ENCODE measurements at regions not wholly inside any gene's neighbourhood (a gene's known extent, or its start where the extent isn't known, plus 50 kb on each side); places are given as distances from the start of the nearest gene placed in this dataset.

DNA sequence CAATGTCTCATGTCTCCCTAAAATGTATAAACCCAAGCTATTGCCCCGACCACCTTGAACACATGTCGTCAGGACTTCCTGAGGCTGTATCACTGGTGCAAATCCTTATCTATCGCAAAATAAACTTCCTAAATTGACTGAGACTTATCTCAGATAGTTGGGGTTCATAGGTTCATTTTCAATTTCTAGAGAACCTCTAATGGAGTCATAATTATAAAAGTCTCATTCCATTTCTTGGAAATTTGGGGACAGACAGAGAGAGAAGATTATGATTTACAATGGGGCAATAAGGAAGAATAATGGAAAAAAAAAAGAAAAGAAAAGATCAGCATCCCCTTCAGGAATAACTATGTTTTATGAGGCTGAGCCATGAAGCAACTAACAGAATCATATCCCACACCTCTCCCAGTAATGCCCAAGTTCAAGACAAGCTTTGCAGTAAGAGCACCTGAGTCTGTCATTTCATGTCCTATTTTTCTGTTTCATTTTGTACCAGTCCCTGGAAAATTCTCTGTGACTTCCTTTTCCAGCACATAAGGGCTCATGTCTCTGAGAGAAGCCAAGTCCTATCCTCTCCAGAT is 70.0 kb upstream of the ETS2 start (continued):
- TF ChIP-seq, protein P1, sequence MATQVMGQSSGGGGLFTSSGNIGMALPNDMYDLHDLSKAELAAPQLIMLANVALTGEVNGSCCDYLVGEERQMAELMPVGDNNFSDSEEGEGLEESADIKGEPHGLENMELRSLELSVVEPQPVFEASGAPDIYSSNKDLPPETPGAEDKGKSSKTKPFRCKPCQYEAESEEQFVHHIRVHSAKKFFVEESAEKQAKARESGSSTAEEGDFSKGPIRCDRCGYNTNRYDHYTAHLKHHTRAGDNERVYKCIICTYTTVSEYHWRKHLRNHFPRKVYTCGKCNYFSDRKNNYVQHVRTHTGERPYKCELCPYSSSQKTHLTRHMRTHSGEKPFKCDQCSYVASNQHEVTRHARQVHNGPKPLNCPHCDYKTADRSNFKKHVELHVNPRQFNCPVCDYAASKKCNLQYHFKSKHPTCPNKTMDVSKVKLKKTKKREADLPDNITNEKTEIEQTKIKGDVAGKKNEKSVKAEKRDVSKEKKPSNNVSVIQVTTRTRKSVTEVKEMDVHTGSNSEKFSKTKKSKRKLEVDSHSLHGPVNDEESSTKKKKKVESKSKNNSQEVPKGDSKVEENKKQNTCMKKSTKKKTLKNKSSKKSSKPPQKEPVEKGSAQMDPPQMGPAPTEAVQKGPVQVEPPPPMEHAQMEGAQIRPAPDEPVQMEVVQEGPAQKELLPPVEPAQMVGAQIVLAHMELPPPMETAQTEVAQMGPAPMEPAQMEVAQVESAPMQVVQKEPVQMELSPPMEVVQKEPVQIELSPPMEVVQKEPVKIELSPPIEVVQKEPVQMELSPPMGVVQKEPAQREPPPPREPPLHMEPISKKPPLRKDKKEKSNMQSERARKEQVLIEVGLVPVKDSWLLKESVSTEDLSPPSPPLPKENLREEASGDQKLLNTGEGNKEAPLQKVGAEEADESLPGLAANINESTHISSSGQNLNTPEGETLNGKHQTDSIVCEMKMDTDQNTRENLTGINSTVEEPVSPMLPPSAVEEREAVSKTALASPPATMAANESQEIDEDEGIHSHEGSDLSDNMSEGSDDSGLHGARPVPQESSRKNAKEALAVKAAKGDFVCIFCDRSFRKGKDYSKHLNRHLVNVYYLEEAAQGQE (IDR thresholded peaks at IDR 0.05; ENCODE audit: low read depth, low read length): no peak
- no peak for TF ChIP-seq GABPA (IDR thresholded peaks at IDR 0.05; ENCODE audit: low read depth)

DNA sequence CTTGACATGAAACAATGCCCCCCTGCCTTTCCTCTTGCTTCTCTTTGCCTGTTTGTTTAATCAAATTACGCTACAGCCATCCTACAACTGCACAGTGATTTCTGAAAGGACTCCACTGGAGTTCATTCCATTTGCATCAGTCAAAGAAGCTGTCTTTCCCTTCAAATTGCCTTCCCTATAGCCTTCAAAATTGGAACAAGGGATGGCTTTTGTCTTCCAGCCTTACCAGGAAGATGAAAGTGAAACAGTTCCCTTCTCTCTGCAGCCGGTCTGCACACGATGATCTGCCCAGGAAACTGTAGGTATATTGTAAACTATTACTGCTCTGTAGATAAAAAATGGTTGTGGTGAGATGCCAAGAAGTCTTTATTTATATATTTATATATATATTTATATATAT is 65.6 kb upstream of the ETS2 start:
- SMC1A ChIA-PET (ENCODE audit: uncharacterized antibody, unreplicated experiment): no interaction called here
- CTCF ChIA-PET: interaction anchor here (0.7 kb wide), 1 partner anchor 8 kb away, joined by 3 read pairs; no protein-coding TSS in a partner anchor
- DNase-seq (ENCODE audit: low read depth, low spot score) (no peak), FAIRE-seq (no peak), ATAC-seq (no peak)
- BruUV-seq (replicated peaks): no TSS peak
- Histone ChIP-seq H2AFZ (ENCODE audit: control insufficient read depth, low read depth, low read length) (no peak overlapping the region), H3K4me1 (ENCODE audit: control insufficient read depth, insufficient read depth, low read length) (no peaks in the 10 kb centered on the region), H3K79me2 (ENCODE audit: control insufficient read depth, insufficient read depth, low read length) (no peaks in the 10 kb centered on the region), H3K4me3 (no peak overlapping the region), H3K27ac (ENCODE audit: control insufficient read depth, insufficient read depth) (no peak overlapping the region), H4K20me1 (ENCODE audit: control insufficient read depth, insufficient read depth) (no peaks in the 10 kb centered on the region), H3K36me3 (ENCODE audit: control insufficient read depth in 2 of 2, insufficient read depth in 2 of 2, low read length in 1 of 2) (no peaks in the 10 kb centered on the region), H3K9ac (ENCODE audit: control insufficient read depth, insufficient read depth, low read length) (no peak overlapping the region), H3K27me3 (replicated peaks in 1 of 2; ENCODE audit: control insufficient read depth in 2 of 2, insufficient read depth in 2 of 2, low read length in 1 of 2) (no peaks in the 10 kb centered on the region), H3K4me2 (ENCODE audit: control insufficient read depth, insufficient read depth) (no peak overlapping the region), H3K9me3 (replicated peaks; ENCODE audit: control insufficient read depth, insufficient read depth, low read length) (no peaks in the 10 kb centered on the region)
- 16% methylated on average over 3 of the region's 3 CpGs for WGBS (ENCODE audit: insufficient coverage, insufficient replicate concordance, low lambda C conversion rate, missing lambda C conversion rate)
- POLR2A ChIA-PET: no interaction called here
- in situ Hi-C loops (cut with MboI): no loop called here
- intact Hi-C loops (cut with micrococcal nuclease; ENCODE audit: unreplicated experiment): no loop called here
- RAD21 ChIA-PET (ENCODE audit: unreplicated experiment): no interaction called here
- TF ChIP-seq, protein P2, sequence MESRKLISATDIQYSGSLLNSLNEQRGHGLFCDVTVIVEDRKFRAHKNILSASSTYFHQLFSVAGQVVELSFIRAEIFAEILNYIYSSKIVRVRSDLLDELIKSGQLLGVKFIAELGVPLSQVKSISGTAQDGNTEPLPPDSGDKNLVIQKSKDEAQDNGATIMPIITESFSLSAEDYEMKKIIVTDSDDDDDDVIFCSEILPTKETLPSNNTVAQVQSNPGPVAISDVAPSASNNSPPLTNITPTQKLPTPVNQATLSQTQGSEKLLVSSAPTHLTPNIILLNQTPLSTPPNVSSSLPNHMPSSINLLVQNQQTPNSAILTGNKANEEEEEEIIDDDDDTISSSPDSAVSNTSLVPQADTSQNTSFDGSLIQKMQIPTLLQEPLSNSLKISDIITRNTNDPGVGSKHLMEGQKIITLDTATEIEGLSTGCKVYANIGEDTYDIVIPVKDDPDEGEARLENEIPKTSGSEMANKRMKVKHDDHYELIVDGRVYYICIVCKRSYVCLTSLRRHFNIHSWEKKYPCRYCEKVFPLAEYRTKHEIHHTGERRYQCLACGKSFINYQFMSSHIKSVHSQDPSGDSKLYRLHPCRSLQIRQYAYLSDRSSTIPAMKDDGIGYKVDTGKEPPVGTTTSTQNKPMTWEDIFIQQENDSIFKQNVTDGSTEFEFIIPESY (IDR thresholded peaks at IDR 0.05): no peak
- TF ChIP-seq, protein P3, sequence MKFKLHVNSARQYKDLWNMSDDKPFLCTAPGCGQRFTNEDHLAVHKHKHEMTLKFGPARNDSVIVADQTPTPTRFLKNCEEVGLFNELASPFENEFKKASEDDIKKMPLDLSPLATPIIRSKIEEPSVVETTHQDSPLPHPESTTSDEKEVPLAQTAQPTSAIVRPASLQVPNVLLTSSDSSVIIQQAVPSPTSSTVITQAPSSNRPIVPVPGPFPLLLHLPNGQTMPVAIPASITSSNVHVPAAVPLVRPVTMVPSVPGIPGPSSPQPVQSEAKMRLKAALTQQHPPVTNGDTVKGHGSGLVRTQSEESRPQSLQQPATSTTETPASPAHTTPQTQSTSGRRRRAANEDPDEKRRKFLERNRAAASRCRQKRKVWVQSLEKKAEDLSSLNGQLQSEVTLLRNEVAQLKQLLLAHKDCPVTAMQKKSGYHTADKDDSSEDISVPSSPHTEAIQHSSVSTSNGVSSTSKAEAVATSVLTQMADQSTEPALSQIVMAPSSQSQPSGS (IDR thresholded peaks at IDR 0.05; ENCODE audit: low read length): no peak
- TF ChIP-seq YBX1 (IDR thresholded peaks at IDR 0.05) (no peak), SMC3 (IDR thresholded peaks at IDR 0.05; ENCODE audit: borderline replicate concordance, low read length) (no peak), HDAC6 (IDR thresholded peaks at IDR 0.05; ENCODE audit: unreplicated experiment) (no peak), TARDBP (IDR thresholded peaks at IDR 0.05; ENCODE audit: borderline replicate concordance) (no peak), KDM1A (IDR thresholded peaks at IDR 0.05; ENCODE audit: borderline replicate concordance) (no peak), NR2C1 (IDR thresholded peaks at IDR 0.05) (no peak), EZH2 (IDR thresholded peaks at IDR 0.05; ENCODE audit: borderline replicate concordance, control insufficient read depth, low read depth, low read length) (no peak), CHD4 (IDR thresholded peaks at IDR 0.05) (no peak)
- TF ChIP-seq, protein P4, sequence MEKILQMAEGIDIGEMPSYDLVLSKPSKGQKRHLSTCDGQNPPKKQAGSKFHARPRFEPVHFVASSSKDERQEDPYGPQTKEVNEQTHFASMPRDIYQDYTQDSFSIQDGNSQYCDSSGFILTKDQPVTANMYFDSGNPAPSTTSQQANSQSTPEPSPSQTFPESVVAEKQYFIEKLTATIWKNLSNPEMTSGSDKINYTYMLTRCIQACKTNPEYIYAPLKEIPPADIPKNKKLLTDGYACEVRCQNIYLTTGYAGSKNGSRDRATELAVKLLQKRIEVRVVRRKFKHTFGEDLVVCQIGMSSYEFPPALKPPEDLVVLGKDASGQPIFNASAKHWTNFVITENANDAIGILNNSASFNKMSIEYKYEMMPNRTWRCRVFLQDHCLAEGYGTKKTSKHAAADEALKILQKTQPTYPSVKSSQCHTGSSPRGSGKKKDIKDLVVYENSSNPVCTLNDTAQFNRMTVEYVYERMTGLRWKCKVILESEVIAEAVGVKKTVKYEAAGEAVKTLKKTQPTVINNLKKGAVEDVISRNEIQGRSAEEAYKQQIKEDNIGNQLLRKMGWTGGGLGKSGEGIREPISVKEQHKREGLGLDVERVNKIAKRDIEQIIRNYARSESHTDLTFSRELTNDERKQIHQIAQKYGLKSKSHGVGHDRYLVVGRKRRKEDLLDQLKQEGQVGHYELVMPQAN (conservative IDR thresholded peaks at IDR 0.05): no peak
- TF ChIP-seq, protein P5, sequence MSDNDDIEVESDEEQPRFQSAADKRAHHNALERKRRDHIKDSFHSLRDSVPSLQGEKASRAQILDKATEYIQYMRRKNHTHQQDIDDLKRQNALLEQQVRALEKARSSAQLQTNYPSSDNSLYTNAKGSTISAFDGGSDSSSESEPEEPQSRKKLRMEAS (IDR thresholded peaks at IDR 0.05; ENCODE audit: low read depth, low read length): no peak
